Neuronal stem cell (in vitro differentiated cells): ENCODE measurements at regions not wholly inside any gene's neighbourhood (a gene's known extent, or its start where the extent isn't known, plus 50 kb on each side); places are given as distances from the start of the nearest gene placed in this dataset.

Source experiments
- DNase-seq: peaks from one replicate; pipeline ENCODE4 v3.0.0-alpha.2; 2013; ENCODE audit warnings: low spot score
- H2AFZ ChIP-seq: one replicate; pipeline ENCODE4 v1.6.1; 2013; ENCODE audit warnings: mild to moderate bottlenecking, low read length, inconsistent platforms
- H2AK5ac ChIP-seq: 2 replicates; pipeline ENCODE4 v1.6.1; 2013; ENCODE audit warnings: low read depth, mild to moderate bottlenecking, inconsistent platforms, low read length, moderate library complexity, mixed read lengths
- H2BK120ac ChIP-seq: 2 replicates; pipeline ENCODE4 v1.6.1; 2013; ENCODE audit warnings: low read depth, mild to moderate bottlenecking, inconsistent platforms, low read length, moderate library complexity, mixed read lengths
- H2BK12ac ChIP-seq: one replicate; pipeline ENCODE4 v1.6.1; 2013; ENCODE audit warnings: low read length, inconsistent platforms
- H2BK15ac ChIP-seq: 2 replicates; pipeline ENCODE4 v1.6.1; 2013; ENCODE audit warnings: mild to moderate bottlenecking, low read length, inconsistent platforms, mixed read lengths
- H2BK5ac ChIP-seq: one replicate; pipeline ENCODE4 v1.6.1; 2013; ENCODE audit warnings: inconsistent platforms, mild to moderate bottlenecking, low read length, moderate library complexity
- H3K14ac ChIP-seq: one replicate; pipeline ENCODE4 v1.6.1; 2013; ENCODE audit warnings: low read length, inconsistent platforms
- H3K18ac ChIP-seq: 2 replicates; pipeline ENCODE4 v1.6.1; 2013; ENCODE audit warnings: low read length, inconsistent platforms
- H3K23ac ChIP-seq: 2 replicates; pipeline ENCODE4 v1.6.1; 2013; ENCODE audit warnings: low read depth, mild to moderate bottlenecking, mixed read lengths, low read length, inconsistent platforms; ENCODE audit not compliant: poor library complexity
- H3K27ac ChIP-seq: replicated peaks from 3 replicates; pipeline ENCODE4 v1.5.1; 2013; ENCODE audit warnings: low read length, inconsistent platforms
- H3K27me3 ChIP-seq, 3 experiments: 2 replicates each; pipeline ENCODE4 v1.6.1; 2013; ENCODE audit warnings: low read length in 3 of 3, mild to moderate bottlenecking in 2 of 3, inconsistent platforms in 1 of 3, low read depth in 1 of 3, mixed read lengths in 1 of 3, moderate library complexity in 1 of 3; ENCODE audit not compliant: control insufficient read depth in 3 of 3, insufficient read depth in 3 of 3
- H3K36me3 ChIP-seq, 2 donors: replicated peaks in 1 of 2; 2 replicates each; pipeline ENCODE4 v1.6.1; 2013; ENCODE audit warnings: low read length in 2 of 2; ENCODE audit not compliant: control insufficient read depth in 2 of 2, insufficient read depth in 2 of 2
- H3K4ac ChIP-seq: 2 replicates; pipeline ENCODE4 v1.6.1; 2013; ENCODE audit warnings: inconsistent platforms, mild to moderate bottlenecking, low read length, moderate library complexity
- H3K4me1 ChIP-seq, 2 donors: 1 replicate in 1 of 2; 2 replicates in 1 of 2; pipeline ENCODE4 v1.6.1; 2013; ENCODE audit warnings: low read length in 2 of 2, low read depth in 1 of 2; ENCODE audit not compliant: control insufficient read depth in 2 of 2, insufficient read depth in 1 of 2
- H3K4me2 ChIP-seq: one replicate; pipeline ENCODE4 v1.6.1; 2013; ENCODE audit warnings: mild to moderate bottlenecking, low read length, inconsistent platforms; ENCODE audit not compliant: insufficient read depth, poor library complexity, severe bottlenecking
- H3K4me3 ChIP-seq, 2 donors: 2 replicates each; pipeline ENCODE4 v1.5.1; 2013; ENCODE audit warnings: low read length in 2 of 2, mild to moderate bottlenecking in 2 of 2, inconsistent platforms in 1 of 2, moderate library complexity in 1 of 2
- H3K79me1 ChIP-seq: one replicate; pipeline ENCODE4 v1.6.1; 2013; ENCODE audit warnings: low read depth, mild to moderate bottlenecking, inconsistent platforms, low read length, moderate library complexity
- H3K9ac ChIP-seq: one replicate; pipeline ENCODE4 v1.6.1; 2013; ENCODE audit warnings: mild to moderate bottlenecking, low read depth, low read length, inconsistent platforms; ENCODE audit not compliant: poor library complexity
- H3K9me3 ChIP-seq, 2 donors: replicated peaks in 1 of 2; 2 replicates each; pipeline versions ENCODE3 to v1.6.1; 2013; ENCODE audit warnings: low read length in 2 of 2, mild to moderate bottlenecking in 2 of 2, inconsistent platforms in 1 of 2, low read depth in 1 of 2, mixed read lengths in 1 of 2, moderate library complexity in 1 of 2; ENCODE audit not compliant: control insufficient read depth in 2 of 2, insufficient read depth in 1 of 2
- H4K8ac ChIP-seq: one replicate; pipeline ENCODE4 v1.6.1; 2013; ENCODE audit warnings: low read depth, mild to moderate bottlenecking, inconsistent platforms, low read length, moderate library complexity
- H4K91ac ChIP-seq: one replicate; pipeline ENCODE4 v1.6.1; 2013; ENCODE audit warnings: low read length, low read depth, mild to moderate bottlenecking, inconsistent platforms; ENCODE audit not compliant: poor library complexity
- WGBS, 2 donors: extraction: QIAGEN DNeasy Blood & Tissue Kit; methylation state at CpG; one replicate each; pipeline ENCODE4 v1.1.7; 2013; ENCODE audit warnings: missing lambda C conversion rate in 2 of 2, mixed read lengths in 1 of 2; ENCODE audit not compliant: insufficient read length in 2 of 2, insufficient replicate concordance in 1 of 2; ENCODE audit errors: extremely low coverage in 2 of 2; 5-methylcytosine and 5-hydroxymethylcytosine counted together

GRCh38 chr15:70334286-70334685 is 236.6 kb upstream of the TLE3 start:
- no peak overlapping the region for H2AK5ac ChIP-seq
- H2BK12ac ChIP-seq: no peak overlapping the region
- no peak overlapping the region for H3K18ac ChIP-seq
- H2BK120ac ChIP-seq: no peak overlapping the region
- no peak overlapping the region for H2BK5ac ChIP-seq
- no peak overlapping the region for H3K23ac ChIP-seq
- no peak overlapping the region for H3K4me3 ChIP-seq
- no peak overlapping the region for H2BK15ac ChIP-seq
- WGBS, 2 donors: no CpG with 5 or more reads among the region's 5 CpGs
- no peaks in the 10 kb centered on the region for H3K27me3 ChIP-seq
- no peaks in the 10 kb centered on the region for H3K9me3 ChIP-seq
- no peaks in the 10 kb centered on the region for H3K36me3 ChIP-seq
- no peaks in the 10 kb centered on the region for H3K4me1 ChIP-seq
- no peak overlapping the region for H3K4ac ChIP-seq
- H3K9ac ChIP-seq: no peak overlapping the region
- no peak overlapping the region for H3K14ac ChIP-seq
- H3K4me2 ChIP-seq: no peak overlapping the region
- H3K79me1 ChIP-seq: no peaks in the 10 kb centered on the region
- no peak overlapping the region for H3K27ac ChIP-seq
- H4K8ac ChIP-seq: no peak overlapping the region
- no peak overlapping the region for H4K91ac ChIP-seq
- no peak for DNase-seq
- H2AFZ ChIP-seq: no peak overlapping the region

GRCh38 chr15:70329179-70329578 is 231.5 kb upstream of the TLE3 start:
- Histone ChIP-seq H4K91ac (no peak overlapping the region), H3K9me3 (no peaks in the 10 kb centered on the region), H4K8ac (no peak overlapping the region), H3K9ac (no peak overlapping the region), H2BK120ac (no peak overlapping the region), H3K4ac (no peak overlapping the region), H2AK5ac (no peak overlapping the region), H3K23ac (no peak overlapping the region), H3K79me1 (no peaks in the 10 kb centered on the region), H3K14ac (no peak overlapping the region), H2BK12ac (no peak overlapping the region), H3K4me2 (no peak overlapping the region), H3K27ac (no peak overlapping the region), H3K18ac (no peak overlapping the region), H3K4me3 (peak overlapping the region in 1 of 2 donors; percentile 7), H3K36me3 (no peaks in the 10 kb centered on the region), H3K27me3 (peaks cover 0 to 7% (median 3%) of the 10 kb centered on the region in 3 experiments), H3K4me1 (peaks cover 0 to 2% of the 10 kb centered on the region in 2 donors), H2AFZ (no peak overlapping the region), H2BK5ac (no peak overlapping the region), H2BK15ac (no peak overlapping the region)
- DNase-seq: no peak
- WGBS, 2 donors: no CpG with 5 or more reads among the region's 8 CpGs

- Histone ChIP-seq H2BK5ac (no peak overlapping the region), H4K91ac (no peak overlapping the region), H2AK5ac (no peak overlapping the region), H3K4me2 (no peak overlapping the region), H3K79me1 (no peaks in the 10 kb centered on the region), H3K9ac (no peak overlapping the region), H3K14ac (no peak overlapping the region), H3K4me3 (no peak overlapping the region), H3K4me1 (peaks cover 0 to 2% of the 10 kb centered on the region in 2 donors), H2AFZ (no peak overlapping the region), H2BK120ac (no peak overlapping the region), H3K27ac (no peak overlapping the region), H2BK12ac (no peak overlapping the region), H3K36me3 (no peaks in the 10 kb centered on the region), H3K23ac (no peak overlapping the region), H3K18ac (no peak overlapping the region), H3K9me3 (no peaks in the 10 kb centered on the region), H4K8ac (no peak overlapping the region), H2BK15ac (no peak overlapping the region), H3K27me3 (peaks cover 0 to 7% (median 3%) of the 10 kb centered on the region in 3 experiments), H3K4ac (no peak overlapping the region)
- DNase-seq: no peak
- no CpG with 5 or more reads among the region's 3 CpGs for WGBS, 2 donors
Measured at GRCh38 chr15:70328679-70329115, 231.0 kb upstream of the TLE3 start.

GRCh38 chr15:70327856-70328678 is 230.3 kb upstream of the TLE3 start:
- no peak overlapping the region for H2AK5ac ChIP-seq
- H3K4me1 ChIP-seq: peaks cover 0 to 4% of the 10 kb centered on the region in 2 donors
- no peak overlapping the region for H2BK15ac ChIP-seq
- no peak overlapping the region for H3K23ac ChIP-seq
- H3K18ac ChIP-seq: no peak overlapping the region
- H4K8ac ChIP-seq: no peak overlapping the region
- WGBS, 2 donors: no CpG with 5 or more reads among the region's 8 CpGs
- no peak overlapping the region for H2BK5ac ChIP-seq
- H2AFZ ChIP-seq: no peak overlapping the region
- H3K36me3 ChIP-seq: no peaks in the 10 kb centered on the region
- H2BK12ac ChIP-seq: no peak overlapping the region
- no peaks in the 10 kb centered on the region for H3K79me1 ChIP-seq
- H3K4ac ChIP-seq: no peak overlapping the region
- H3K9me3 ChIP-seq: no peaks in the 10 kb centered on the region
- H3K4me2 ChIP-seq: no peak overlapping the region
- H3K14ac ChIP-seq: no peak overlapping the region
- peaks cover 0 to 10% (median 3%) of the 10 kb centered on the region in 3 experiments for H3K27me3 ChIP-seq
- no peak overlapping the region for H3K4me3 ChIP-seq
- H2BK120ac ChIP-seq: no peak overlapping the region
- no peak overlapping the region for H3K9ac ChIP-seq
- no peak overlapping the region for H4K91ac ChIP-seq
- H3K27ac ChIP-seq: no peak overlapping the region
- DNase-seq: no peak
